SK-N-SH (cell line): ENCODE measurements at regions not wholly inside any gene's neighbourhood (a gene's known extent, or its start where the extent isn't known, plus 50 kb on each side); places are given as distances from the start of the nearest gene placed in this dataset.

ENCODE experiments used
- CTCF ChIP-seq: fragments of 200-600 bp; sonication (generic); IDR thresholded peaks from 2 replicates; pipeline ENCODE4 v1.6.1; 2017; ENCODE audit warnings: antibody characterized with exemption, mild to moderate bottlenecking, moderate library complexity
- EP300 ChIP-seq, 2 experiments: IDR thresholded peaks; 2 replicates each; pipeline versions ENCODE4 v1.4.0 to v1.6.1; 2012; ENCODE audit warnings: borderline replicate concordance in 1 of 2, low read depth in 1 of 2, low read length in 1 of 2
- MAX ChIP-seq: IDR thresholded peaks from 2 replicates; pipeline ENCODE4 v1.4.0; 2012; ENCODE audit warnings: low read depth
- POLR2AphosphoS5 ChIP-seq: IDR thresholded peaks from 2 replicates; pipeline ENCODE4 v1.6.1; 2012; ENCODE audit warnings: low read depth, low read length
- RAD21 ChIP-seq: IDR thresholded peaks from 2 replicates; pipeline ENCODE4 v1.6.1; 2012; ENCODE audit warnings: mild to moderate bottlenecking, low read length
- RCOR1 ChIP-seq: fragments of 150-350 bp; IDR thresholded peaks from 2 replicates; pipeline ENCODE4 v1.6.1; 2017; ENCODE audit warnings: antibody characterized with exemption, low read length
- REST ChIP-seq: IDR thresholded peaks from 2 replicates; pipeline ENCODE4 v1.6.1; 2012; ENCODE audit warnings: mild to moderate bottlenecking, low read depth, low read length, moderate library complexity
- RXRA ChIP-seq: IDR thresholded peaks from 2 replicates; pipeline ENCODE4 v1.4.0; 2012; ENCODE audit warnings: low read depth, mild to moderate bottlenecking, borderline replicate concordance
- SIN3A ChIP-seq: IDR thresholded peaks from 2 replicates; pipeline ENCODE4 v1.6.1; 2012; ENCODE audit warnings: low read depth, mild to moderate bottlenecking, low read length, moderate library complexity, borderline replicate concordance
- SMC3 ChIP-seq: IDR thresholded peaks from 2 replicates; pipeline ENCODE4 v1.6.1; 2012; ENCODE audit warnings: low read depth, low read length, improper control_type of control experiment
- YY1 ChIP-seq: IDR thresholded peaks from 2 replicates; pipeline ENCODE4 v1.4.0; 2012; ENCODE audit warnings: low read depth, mild to moderate bottlenecking
- TF ChIP-seq, protein P1 (sequence below): fragments of 150-350 bp; IDR thresholded peaks from 2 replicates; pipeline ENCODE4 v1.6.1; 2017; ENCODE audit warnings: antibody characterized with exemption, low read length, low read depth, borderline replicate concordance

GRCh38 chr6:148053796-148054195 lies 288.8 kb upstream of the SASH1 start:
- TF ChIP-seq CTCF = no peak
- TF ChIP-seq POLR2AphosphoS5 = no peak
- no peak for TF ChIP-seq EP300 (IDR thresholded peaks at IDR 0.05; ENCODE audit: borderline replicate concordance in 1 of 2, low read depth in 1 of 2, low read length in 1 of 2)
- TF ChIP-seq RXRA = no peak
- no peak for TF ChIP-seq SMC3
- TF ChIP-seq YY1 = no peak
- no peak for TF ChIP-seq SIN3A
- TF ChIP-seq, protein P1, sequence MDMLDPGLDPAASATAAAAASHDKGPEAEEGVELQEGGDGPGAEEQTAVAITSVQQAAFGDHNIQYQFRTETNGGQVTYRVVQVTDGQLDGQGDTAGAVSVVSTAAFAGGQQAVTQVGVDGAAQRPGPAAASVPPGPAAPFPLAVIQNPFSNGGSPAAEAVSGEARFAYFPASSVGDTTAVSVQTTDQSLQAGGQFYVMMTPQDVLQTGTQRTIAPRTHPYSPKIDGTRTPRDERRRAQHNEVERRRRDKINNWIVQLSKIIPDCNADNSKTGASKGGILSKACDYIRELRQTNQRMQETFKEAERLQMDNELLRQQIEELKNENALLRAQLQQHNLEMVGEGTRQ = no peak
- no peak for TF ChIP-seq RAD21
- TF ChIP-seq MAX = no peak
- no peak for TF ChIP-seq REST
- TF ChIP-seq RCOR1 = no peak
